ENCODE measurements at regions not wholly inside any gene's neighbourhood (a gene's known extent, or its start where the extent isn't known, plus 50 kb on each side); places are given as distances from the start of the nearest gene placed in this dataset.

GRCh38 chrX:51437521-51437920 is 58.9 kb downstream of the NUDT11 start:
- DNase-seq = no peak

- no peak for DNase-seq
Observed at GRCh38 chrX:51435101-51435500, 61.3 kb downstream of the NUDT11 start.

- DNase-seq = no peak
Observed at GRCh38 chrX:51421972-51422597, 74.3 kb downstream of the NUDT11 start.

DNA sequence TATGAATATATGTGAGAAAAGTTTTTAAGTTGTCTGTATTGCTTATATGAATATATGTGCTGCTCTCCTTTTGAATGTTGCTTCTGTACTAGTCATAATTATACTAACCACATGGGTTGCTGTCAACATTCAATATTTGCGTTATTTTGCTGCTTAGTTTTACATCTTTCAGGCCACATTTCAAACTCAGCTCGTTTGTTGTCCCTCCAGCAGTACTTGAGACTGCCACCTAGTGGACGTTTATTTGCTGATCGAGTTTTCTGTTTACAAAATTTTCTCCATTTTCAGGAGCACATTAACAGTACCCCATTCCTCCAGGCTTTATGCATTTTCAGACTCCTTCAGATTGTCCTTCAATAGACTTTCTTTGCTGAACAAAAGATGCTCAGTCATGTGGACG is 75.8 kb downstream of the NUDT11 start:
- DNase-seq = peak in 1 of 4 experiments; percentile 1

GRCh38 chrX:51408462-51408861 is 75.8 kb downstream of the NUDT10 start:
- no peak for DNase-seq

- no peak for DNase-seq
Observed at GRCh38 chrX:51407520-51408409, 75.1 kb downstream of the NUDT10 start.

- no peak for DNase-seq
Observed at GRCh38 chrX:51406688-51407519, 74.3 kb downstream of the NUDT10 start.

GRCh38 chrX:51404445-51404844 is 71.8 kb downstream of the NUDT10 start:
- DNase-seq = no peak

GRCh38 chrX:51395810-51396728 is 63.4 kb downstream of the NUDT10 start:
- DNase-seq = peak; percentile 6 to 42 (median 16)

DNA sequence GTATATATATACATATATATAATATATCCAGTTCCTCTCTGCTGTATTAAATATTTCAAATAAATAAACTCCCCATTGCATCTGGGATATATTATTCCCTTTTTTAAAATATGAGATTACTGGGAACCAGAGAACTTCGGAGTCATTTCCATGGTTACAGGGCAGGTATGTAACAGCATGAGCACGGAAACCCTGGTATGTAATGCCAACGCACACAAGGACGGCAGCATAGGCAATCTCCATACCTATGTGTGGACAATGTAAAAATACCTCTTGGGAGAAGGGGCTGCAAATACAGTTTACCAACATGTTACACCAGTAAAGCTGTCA is 62.8 kb downstream of the NUDT10 start:
- no peak for DNase-seq

Data from activated naive CD4-positive, alpha-beta T cell (primary cell).